ENCODE measurements at regions not wholly inside any gene's neighbourhood (a gene's known extent, or its start where the extent isn't known, plus 50 kb on each side); places are given as distances from the start of the nearest gene placed in this dataset.

GRCh38 chrX:131219271-131219670, 69.8 kb downstream of the IGSF1 start:
- no peak for DNase-seq (ENCODE audit: low read depth)
- H3K27me3 ChIP-seq (ENCODE audit: control insufficient read depth, insufficient read depth, low read length) = no peaks in the 10 kb centered on the region
- no peak overlapping the region for H3K4me3 ChIP-seq (ENCODE audit: low read depth, low read length)
- CTCF ChIA-PET = no interaction called here
- POLR2A ChIA-PET = no interaction called here
- TF ChIP-seq, protein P1, sequence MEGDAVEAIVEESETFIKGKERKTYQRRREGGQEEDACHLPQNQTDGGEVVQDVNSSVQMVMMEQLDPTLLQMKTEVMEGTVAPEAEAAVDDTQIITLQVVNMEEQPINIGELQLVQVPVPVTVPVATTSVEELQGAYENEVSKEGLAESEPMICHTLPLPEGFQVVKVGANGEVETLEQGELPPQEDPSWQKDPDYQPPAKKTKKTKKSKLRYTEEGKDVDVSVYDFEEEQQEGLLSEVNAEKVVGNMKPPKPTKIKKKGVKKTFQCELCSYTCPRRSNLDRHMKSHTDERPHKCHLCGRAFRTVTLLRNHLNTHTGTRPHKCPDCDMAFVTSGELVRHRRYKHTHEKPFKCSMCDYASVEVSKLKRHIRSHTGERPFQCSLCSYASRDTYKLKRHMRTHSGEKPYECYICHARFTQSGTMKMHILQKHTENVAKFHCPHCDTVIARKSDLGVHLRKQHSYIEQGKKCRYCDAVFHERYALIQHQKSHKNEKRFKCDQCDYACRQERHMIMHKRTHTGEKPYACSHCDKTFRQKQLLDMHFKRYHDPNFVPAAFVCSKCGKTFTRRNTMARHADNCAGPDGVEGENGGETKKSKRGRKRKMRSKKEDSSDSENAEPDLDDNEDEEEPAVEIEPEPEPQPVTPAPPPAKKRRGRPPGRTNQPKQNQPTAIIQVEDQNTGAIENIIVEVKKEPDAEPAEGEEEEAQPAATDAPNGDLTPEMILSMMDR (IDR thresholded peaks at IDR 0.05; ENCODE audit: insufficient read depth, low read depth, low read length) = no peak
- H3K36me3 ChIP-seq (ENCODE audit: control insufficient read depth, insufficient read depth, low read length) = no peaks in the 10 kb centered on the region

- Histone ChIP-seq H3K4me3 (ENCODE audit: low read depth, low read length) (no peak overlapping the region), H3K27me3 (ENCODE audit: control insufficient read depth, insufficient read depth, low read length) (no peaks in the 10 kb centered on the region), H3K36me3 (ENCODE audit: control insufficient read depth, insufficient read depth, low read length) (no peaks in the 10 kb centered on the region)
- TF ChIP-seq, protein P1 (IDR thresholded peaks at IDR 0.05; ENCODE audit: insufficient read depth, low read depth, low read length) = no peak
- ChIA-PET POLR2A (no interaction called here), CTCF (no interaction called here)
- DNase-seq (ENCODE audit: low read depth) = no peak
These were observed 71.1 kb downstream of the IGSF1 start for GRCh38 chrX:131217989-131218388.

GRCh38 chrX:131216828-131217227, 72.3 kb downstream of the IGSF1 start:
- POLR2A ChIA-PET = no interaction called here

DNA sequence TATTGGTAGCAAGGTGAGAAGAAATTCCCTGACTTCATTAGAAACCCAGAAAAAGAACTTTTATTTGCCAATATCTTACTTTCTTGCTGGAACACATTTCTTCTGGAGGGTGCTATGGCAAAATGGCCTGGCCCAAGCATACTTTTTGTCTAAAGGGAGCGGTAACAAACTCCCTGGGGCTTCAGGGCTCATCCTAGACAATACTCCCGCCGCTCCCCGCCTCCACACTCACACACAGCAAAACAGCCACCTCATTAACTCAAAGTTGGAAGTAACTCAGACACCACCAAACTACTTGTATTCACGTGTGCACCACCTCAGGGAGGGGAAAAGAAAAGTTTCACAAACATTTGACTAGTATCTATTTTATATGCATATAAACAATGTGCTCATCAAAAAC, 75.7 kb downstream of the IGSF1 start:
- TF ChIP-seq, protein P1 (IDR thresholded peaks at IDR 0.05; ENCODE audit: insufficient read depth, low read depth, low read length) = no peak
- CTCF ChIA-PET = no interaction called here
- POLR2A ChIA-PET = no interaction called here
- Histone ChIP-seq H3K27me3 (ENCODE audit: control insufficient read depth, insufficient read depth, low read length) (no peaks in the 10 kb centered on the region), H3K4me3 (ENCODE audit: low read depth, low read length) (no peak overlapping the region), H3K36me3 (ENCODE audit: control insufficient read depth, insufficient read depth, low read length) (no peaks in the 10 kb centered on the region)
- DNase-seq (ENCODE audit: low read depth) = no peak

More at GRCh38 chrX:131216828-131217227, 72.3 kb downstream of the IGSF1 start:
- TF ChIP-seq, protein P1 (IDR thresholded peaks at IDR 0.05; ENCODE audit: insufficient read depth, low read depth, low read length) = no peak
- no peaks in the 10 kb centered on the region for H3K27me3 ChIP-seq (ENCODE audit: control insufficient read depth, insufficient read depth, low read length)
- no peak for DNase-seq (ENCODE audit: low read depth)
- CTCF ChIA-PET = no interaction called here
- H3K36me3 ChIP-seq (ENCODE audit: control insufficient read depth, insufficient read depth, low read length) = no peaks in the 10 kb centered on the region
- no peak overlapping the region for H3K4me3 ChIP-seq (ENCODE audit: low read depth, low read length)

DNA sequence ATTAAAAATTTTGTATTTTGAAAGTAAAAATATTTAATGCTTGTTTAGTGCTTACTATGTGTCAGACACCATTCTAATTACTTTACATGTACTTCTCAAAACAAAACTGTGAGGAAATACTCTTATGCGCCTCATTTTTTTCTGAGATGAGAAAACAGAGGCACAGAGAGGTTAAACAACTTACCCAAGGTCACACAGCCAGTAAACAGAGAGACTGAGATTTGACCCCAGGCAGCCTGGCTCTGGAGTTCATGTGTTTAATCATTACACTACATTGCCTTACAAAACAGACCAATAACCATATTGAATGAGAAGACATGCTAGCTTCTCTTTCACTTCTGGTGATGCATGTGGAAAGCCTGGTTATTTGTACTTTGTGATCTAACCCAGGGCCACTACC, 86.3 kb downstream of the IGSF1 start:
- CTCF ChIA-PET = interaction anchor here (1.2 kb wide), 1 partner anchor 9 kb away, joined by 3 read pairs; no protein-coding TSS in a partner anchor

More for the DNA sequence above, 86.3 kb downstream of the IGSF1 start:
- TF ChIP-seq, protein P1 (IDR thresholded peaks at IDR 0.05; ENCODE audit: insufficient read depth, low read depth, low read length) = no peak
- DNase-seq (ENCODE audit: low read depth) = no peak
- Histone ChIP-seq H3K27me3 (ENCODE audit: control insufficient read depth, insufficient read depth, low read length) (no peaks in the 10 kb centered on the region), H3K36me3 (ENCODE audit: control insufficient read depth, insufficient read depth, low read length) (no peaks in the 10 kb centered on the region), H3K4me3 (ENCODE audit: low read depth, low read length) (no peak overlapping the region)
- POLR2A ChIA-PET = no interaction called here

Data from BJ (cell line).